Heart left ventricle (tissue), 16 donors: ENCODE measurements at regions not wholly inside any gene's neighbourhood (a gene's known extent, or its start where the extent isn't known, plus 50 kb on each side); places are given as distances from the start of the nearest gene placed in this dataset.
A peak's percentile ranks its signal among the peaks of the same experiment; 100 is the strongest.

Experiments used
- ATAC-seq, 4 donors: fragments of 200-7000 bp; cut with Tn5 transposase; one replicate each; pipeline ENCODE4 v1.9.1; 2020 to 2022; ENCODE audit warnings: moderate library complexity in 4 of 4, mild to moderate bottlenecking in 3 of 4, moderate number of reproducible peaks in 1 of 4
- DNase-seq, 5 donors: peaks; one replicate each; pipeline ENCODE4 v3.0.0-alpha.2; 2020
- H3K27ac ChIP-seq, 12 donors: fragments of 200-600 bp; sonication (generic) in 4 of 12; one replicate each; pipeline versions ENCODE4 v1.5.0 to v1.8.0; 2016 to 2022; ENCODE audit warnings: mild to moderate bottlenecking in 2 of 12
- H3K27me3 ChIP-seq, 9 donors: fragments of 200-600 bp; sonication (generic) in 2 of 9; one replicate each; pipeline versions ENCODE4 v1.5.1 to v1.8.0; 2016 to 2022; ENCODE audit warnings: mild to moderate bottlenecking in 3 of 9
- H3K36me3 ChIP-seq, 9 donors: fragments of 200-600 bp; sonication (generic) in 2 of 9; one replicate each; pipeline versions ENCODE4 v1.5.0 to v1.8.0; 2018 to 2022; ENCODE audit warnings: mild to moderate bottlenecking in 2 of 9
- H3K4me1 ChIP-seq, 12 donors: fragments of 200-600 bp; sonication (generic) in 4 of 12; one replicate each; pipeline versions ENCODE4 v1.5.0 to v1.8.0; 2016 to 2022; ENCODE audit warnings: mild to moderate bottlenecking in 3 of 12
- H3K4me3 ChIP-seq, 12 donors: fragments of 200-600 bp; sonication (generic) in 4 of 12; one replicate each; pipeline versions ENCODE4 v1.5.0 to v1.8.0; 2017 to 2022; ENCODE audit warnings: mild to moderate bottlenecking in 9 of 12, moderate library complexity in 4 of 12
- H3K9me3 ChIP-seq, 12 donors: fragments of 200-600 bp; sonication (generic) in 4 of 12; one replicate each; pipeline versions ENCODE4 v1.5.0 to v1.8.0; 2016 to 2022; ENCODE audit warnings: mild to moderate bottlenecking in 1 of 12
- CTCF ChIP-seq, 12 donors: fragments of 200-600 bp; sonication (generic) in 4 of 12; IDR thresholded peaks; one replicate each; pipeline versions ENCODE4 v1.5.0 to v1.8.0; 2018 to 2022; ENCODE audit warnings: antibody characterized with exemption in 12 of 12, mild to moderate bottlenecking in 5 of 12
- POLR2A ChIP-seq, 2 donors: fragments of 450-650 bp; IDR thresholded peaks; one replicate each; pipeline ENCODE4 v1.6.1; 2017; ENCODE audit warnings: antibody characterized with exemption in 2 of 2, mild to moderate bottlenecking in 2 of 2, moderate library complexity in 2 of 2
- WGBS, 4 donors: extraction: QIAGEN DNeasy Blood & Tissue Kit in 2 of 4; methylation state at CpG; one replicate each; pipeline versions ENCODE4 v1.1.5 to v1.1.7; 2013 to 2018; 5-methylcytosine and 5-hydroxymethylcytosine counted together
- intact Hi-C, 10 donors: fragments of 100-400 bp; cut with DNase I; formaldehyde crosslinking; loops; one replicate each; pipeline versions ENCODE4 v1.11.1 to v1.14.2; 2022
- donor health status: ischemic (EF 13 %, LVEDD 7.1; RV severe dilation, severe dysfunction).
- donor health status: healthy with polysubstance abuse.
- donor health status: DM: no; HTN: yes; CAD: no.
- donor health status: DM: no; HTN: no; CAD: no.
- donor health status: ischemic (EF 25% LVEDD 6.9; RV normal size, moderate dysfunction).
- donor health status: ischemic (EF 25% LVEDD 5.7; RV mildly dilated, moderate dysfunction).
- donor health status: healthy.
- donor health status: DM: yes; HTN: yes; CAD: no.
- donor health status: ischemic (EF 35%, LVEDD 5.7; RV mildly dilated, moderate dysfunction).
- donor health status: nonischemic (EF 11% LVEDD 7.7; RV severe dilation, severe dysfunction).
- donor health status: DM: yes; HTN: yes; CAD: no.
- donor health status: PGD.
- donor health status: ischemic (EF 29% LVEDD 5.4; RV normal size, mild dysfunction).
- donor health status: nonischemic (EF 23%, LVEDD 6.1; RV moderate dilation, normal function).

DNA sequence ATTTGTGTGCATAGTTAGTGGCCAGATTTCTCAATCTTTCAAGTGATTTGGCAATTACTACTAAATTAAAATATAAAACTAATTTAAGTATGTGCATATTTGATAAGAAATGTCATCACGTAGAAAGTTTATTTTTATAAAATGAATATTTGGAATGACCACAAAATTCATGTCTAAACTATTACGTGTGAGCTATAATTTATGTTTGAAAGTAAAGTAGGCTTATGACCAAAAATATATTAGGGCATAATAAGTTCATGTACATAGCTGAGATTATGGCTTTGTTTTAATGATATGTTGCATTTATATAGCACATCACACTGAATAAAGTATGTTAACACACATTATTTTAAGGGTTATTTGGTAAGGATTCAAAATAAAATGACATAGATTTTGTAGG, 1532.6 kb downstream of the C4orf33 start:
- H3K27ac ChIP-seq = no peak overlapping the region
- intact Hi-C loops = no loop called here
- WGBS, 4 donors = 77 to 81% (median 80%) methylated on average over 2 of the region's 2 CpGs
- H3K4me3 ChIP-seq = no peak overlapping the region
- no peaks in the 10 kb centered on the region for H3K4me1 ChIP-seq
- no peak for TF ChIP-seq POLR2A (IDR thresholded peaks at IDR 0.05)
- no peak for TF ChIP-seq CTCF (IDR thresholded peaks at IDR 0.05)
- no peak for DNase-seq
- no peaks in the 10 kb centered on the region for H3K36me3 ChIP-seq
- no peaks in the 10 kb centered on the region for H3K27me3 ChIP-seq
- peaks cover 0 to 3% (median 0%) of the 10 kb centered on the region in 12 donors for H3K9me3 ChIP-seq
- ATAC-seq = no peak

DNA sequence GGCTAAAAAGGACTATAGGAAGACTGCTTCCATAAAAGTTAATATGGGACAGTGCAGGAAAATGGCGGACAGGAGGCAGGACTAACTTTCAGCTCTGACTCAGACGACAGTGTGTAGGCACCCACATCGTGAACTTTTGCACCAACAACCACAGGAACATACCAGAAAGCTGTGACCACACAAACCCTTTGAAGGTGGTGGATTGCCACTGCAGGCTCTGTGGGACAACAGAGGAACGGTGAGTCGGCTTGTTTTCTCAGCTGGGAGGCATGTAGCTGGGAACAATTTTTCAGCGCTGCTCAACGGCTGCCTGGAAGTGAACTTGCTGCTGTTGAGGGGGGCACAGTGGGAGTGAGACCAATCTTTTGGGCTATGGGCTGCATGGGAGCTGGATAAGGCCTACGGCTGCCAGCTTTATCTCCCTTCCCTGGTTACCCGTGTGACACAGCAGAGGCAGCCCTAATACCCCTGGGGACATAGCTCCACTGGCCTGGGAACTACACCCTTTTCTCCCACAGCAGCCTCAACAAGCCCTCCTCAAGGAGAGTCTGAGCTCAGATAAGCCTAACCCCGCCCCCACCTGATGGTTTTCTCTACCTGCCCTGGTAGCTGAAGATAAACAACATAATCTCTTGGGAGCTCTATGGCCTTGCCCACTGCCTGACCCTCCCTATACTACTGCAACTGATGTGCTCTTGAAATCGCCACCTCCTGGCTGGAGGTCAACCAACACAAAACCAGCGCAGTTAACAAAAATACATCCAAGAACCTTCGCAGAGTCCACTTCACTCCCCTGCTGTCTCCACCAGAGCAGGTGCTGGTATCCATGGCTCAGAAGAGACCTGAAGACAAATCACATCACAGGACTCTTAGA, 1537.0 kb downstream of the C4orf33 start:
- no peak for ATAC-seq
- Histone ChIP-seq H3K36me3 (no peaks in the 10 kb centered on the region), H3K4me3 (no peak overlapping the region), H3K27me3 (no peaks in the 10 kb centered on the region), H3K27ac (no peak overlapping the region), H3K9me3 (peaks cover 0 to 9% (median 0%) of the 10 kb centered on the region in 12 donors), H3K4me1 (no peaks in the 10 kb centered on the region)
- TF ChIP-seq POLR2A (IDR thresholded peaks at IDR 0.05) (no peak), CTCF (IDR thresholded peaks at IDR 0.05) (no peak)
- intact Hi-C loops = no loop called here
- 75 to 83% (median 81%) methylated on average over 12 to 13 of the region's 13 CpGs for WGBS, 4 donors
- DNase-seq = peak in 1 of 5 donors; percentile 9

DNA sequence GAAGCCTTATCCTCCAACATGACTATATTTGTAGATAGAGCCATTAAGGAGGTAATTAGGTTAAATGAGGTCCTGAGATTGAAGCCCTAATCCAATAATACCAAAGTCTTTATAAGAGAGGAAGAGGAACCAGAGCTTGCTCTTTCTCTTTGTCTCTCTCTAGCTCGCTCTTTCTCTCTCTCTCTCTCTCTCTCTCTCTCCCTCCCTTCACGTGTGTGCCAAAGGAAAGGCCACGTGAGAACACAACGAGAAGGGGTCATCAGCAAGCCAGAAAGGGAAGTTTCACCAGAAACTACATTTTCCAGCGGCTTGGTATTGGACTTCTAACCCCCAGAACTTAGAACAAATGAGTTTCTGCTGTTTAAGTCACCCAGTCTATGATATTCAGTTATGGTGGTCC, 1540.5 kb downstream of the C4orf33 start:
- 53 to 58% (median 56%) methylated on average over 5 of the region's 5 CpGs for WGBS, 4 donors
- intact Hi-C loops = no loop called here
- ATAC-seq = no peak

More for the DNA sequence above, 1540.5 kb downstream of the C4orf33 start:
- TF ChIP-seq POLR2A (IDR thresholded peaks at IDR 0.05) (no peak), CTCF (IDR thresholded peaks at IDR 0.05) (no peak)
- H3K27ac ChIP-seq = no peak overlapping the region
- no peak for DNase-seq
- no peaks in the 10 kb centered on the region for H3K27me3 ChIP-seq
- H3K4me1 ChIP-seq = no peaks in the 10 kb centered on the region
- H3K4me3 ChIP-seq = no peak overlapping the region
- H3K9me3 ChIP-seq = peaks cover 0 to 9% (median 0%) of the 10 kb centered on the region in 12 donors
- H3K36me3 ChIP-seq = no peaks in the 10 kb centered on the region
